DND-41 (cell line): ENCODE measurements at regions not wholly inside any gene's neighbourhood (a gene's known extent, or its start where the extent isn't known, plus 50 kb on each side); places are given as distances from the start of the nearest gene placed in this dataset.

Experiments
- ATAC-seq: fragments of 200-7000 bp; cut with Tn5 transposase; 3 replicates; pipeline ENCODE4 v1.9.1; 2021; ENCODE audit warnings: low read depth; ENCODE audit not compliant: insufficient read depth
- DNase-seq: peaks from one replicate; pipeline ENCODE4 v3.0.0-alpha.2; 2020
- H2AFZ ChIP-seq: 2 replicates; pipeline ENCODE4 v1.6.0; 2012; ENCODE audit warnings: low read depth, low read length
- H3K27ac ChIP-seq: 2 replicates; pipeline ENCODE4 v1.5.1; 2012; ENCODE audit warnings: low read length, inconsistent platforms
- H3K27me3 ChIP-seq: fragments of 200-600 bp; sonication (generic); 2 replicates; pipeline ENCODE4 v1.6.0; 2012; ENCODE audit warnings: low read length, mild to moderate bottlenecking, inconsistent platforms; ENCODE audit not compliant: insufficient read depth, poor library complexity
- H3K36me3 ChIP-seq: 2 replicates; pipeline ENCODE4 v1.5.1; 2012; ENCODE audit warnings: low read length, inconsistent platforms; ENCODE audit not compliant: insufficient read depth
- H3K4me1 ChIP-seq: 2 replicates; pipeline ENCODE4 v1.5.1; 2012; ENCODE audit warnings: mild to moderate bottlenecking, low read length; ENCODE audit not compliant: insufficient read depth
- H3K4me2 ChIP-seq: 2 replicates; pipeline ENCODE4 v1.6.0; 2012; ENCODE audit warnings: mild to moderate bottlenecking, moderate library complexity, low read length, inconsistent platforms; ENCODE audit not compliant: insufficient read depth
- H3K4me3 ChIP-seq, 2 experiments: fragments of 200-600 bp in 1 of 2; shearing (Covaris generic) in 1 of 2; 2 replicates each; pipeline ENCODE4 v1.5.1; 2012 to 2016; ENCODE audit warnings: inconsistent platforms in 2 of 2, low read length in 2 of 2, mild to moderate bottlenecking in 2 of 2, low read depth in 1 of 2, moderate library complexity in 1 of 2
- H3K79me2 ChIP-seq: 2 replicates; pipeline ENCODE4 v1.6.0; 2012; ENCODE audit warnings: low read length, inconsistent platforms; ENCODE audit not compliant: insufficient read depth
- H3K9ac ChIP-seq: 2 replicates; pipeline ENCODE4 v1.6.0; 2012; ENCODE audit warnings: low read depth, mild to moderate bottlenecking, inconsistent platforms, low read length, moderate library complexity
- H3K9me3 ChIP-seq: 2 replicates; pipeline ENCODE4 v1.5.1; 2012; ENCODE audit warnings: low read length, moderate library complexity, mild to moderate bottlenecking, inconsistent platforms; ENCODE audit not compliant: insufficient read depth, severe bottlenecking
- H4K20me1 ChIP-seq: 2 replicates; pipeline ENCODE4 v1.6.0; 2012; ENCODE audit warnings: low read length; ENCODE audit not compliant: insufficient read depth
- EZH2 ChIP-seq: IDR thresholded peaks from 3 replicates; pipeline ENCODE4 v1.6.1; 2012; ENCODE audit warnings: borderline replicate concordance, low read depth, mild to moderate bottlenecking, moderate library complexity, low read length, inconsistent platforms; ENCODE audit not compliant: severe bottlenecking
- TF ChIP-seq, protein P1 (sequence below): IDR thresholded peaks from 2 replicates; pipeline ENCODE4 v1.5.1; 2012; ENCODE audit warnings: borderline replicate concordance, low read length, moderate library complexity, mild to moderate bottlenecking; ENCODE audit not compliant: poor library complexity, severe bottlenecking; ENCODE audit errors: extremely low read depth

DNA sequence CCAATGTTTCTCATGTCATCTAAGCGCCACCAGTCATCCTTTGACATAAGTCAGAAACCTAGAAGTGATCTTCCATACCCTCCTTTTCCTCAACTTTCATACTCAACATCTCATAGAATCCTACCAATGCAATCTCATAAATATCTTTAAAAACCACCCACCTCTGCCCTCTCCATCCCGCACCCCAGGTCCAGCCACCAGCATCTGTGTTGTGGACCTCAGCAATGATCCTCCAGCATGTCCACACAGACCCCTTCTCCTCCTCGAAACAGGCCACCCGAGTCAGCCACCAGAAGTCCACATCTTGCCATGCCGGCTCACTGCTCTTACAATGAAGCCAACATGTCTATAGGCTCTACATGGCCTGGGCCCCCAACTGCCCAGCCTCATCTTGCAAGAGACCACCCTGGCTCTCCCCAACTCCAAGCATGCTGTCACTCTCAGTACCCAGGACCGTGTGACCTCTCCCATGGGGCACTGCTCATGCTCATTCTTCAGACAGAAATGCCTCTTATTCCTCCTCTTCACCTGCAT is 636.7 kb upstream of the ID2 start:
- Histone ChIP-seq H3K36me3 (no peaks in the 10 kb centered on the region), H3K79me2 (no peaks in the 10 kb centered on the region), H4K20me1 (no peaks in the 10 kb centered on the region), H3K4me3 (no peak overlapping the region), H3K9ac (no peak overlapping the region), H3K4me2 (no peak overlapping the region), H3K27me3 (no peaks in the 10 kb centered on the region), H2AFZ (no peak overlapping the region), H3K4me1 (no peaks in the 10 kb centered on the region), H3K27ac (no peak overlapping the region), H3K9me3 (peaks cover 10% of the 10 kb centered on the region)
- TF ChIP-seq, protein P1, sequence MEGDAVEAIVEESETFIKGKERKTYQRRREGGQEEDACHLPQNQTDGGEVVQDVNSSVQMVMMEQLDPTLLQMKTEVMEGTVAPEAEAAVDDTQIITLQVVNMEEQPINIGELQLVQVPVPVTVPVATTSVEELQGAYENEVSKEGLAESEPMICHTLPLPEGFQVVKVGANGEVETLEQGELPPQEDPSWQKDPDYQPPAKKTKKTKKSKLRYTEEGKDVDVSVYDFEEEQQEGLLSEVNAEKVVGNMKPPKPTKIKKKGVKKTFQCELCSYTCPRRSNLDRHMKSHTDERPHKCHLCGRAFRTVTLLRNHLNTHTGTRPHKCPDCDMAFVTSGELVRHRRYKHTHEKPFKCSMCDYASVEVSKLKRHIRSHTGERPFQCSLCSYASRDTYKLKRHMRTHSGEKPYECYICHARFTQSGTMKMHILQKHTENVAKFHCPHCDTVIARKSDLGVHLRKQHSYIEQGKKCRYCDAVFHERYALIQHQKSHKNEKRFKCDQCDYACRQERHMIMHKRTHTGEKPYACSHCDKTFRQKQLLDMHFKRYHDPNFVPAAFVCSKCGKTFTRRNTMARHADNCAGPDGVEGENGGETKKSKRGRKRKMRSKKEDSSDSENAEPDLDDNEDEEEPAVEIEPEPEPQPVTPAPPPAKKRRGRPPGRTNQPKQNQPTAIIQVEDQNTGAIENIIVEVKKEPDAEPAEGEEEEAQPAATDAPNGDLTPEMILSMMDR, result no peak
- TF ChIP-seq EZH2, result no peak
- DNase-seq (no peak), ATAC-seq (no peak)

DNA sequence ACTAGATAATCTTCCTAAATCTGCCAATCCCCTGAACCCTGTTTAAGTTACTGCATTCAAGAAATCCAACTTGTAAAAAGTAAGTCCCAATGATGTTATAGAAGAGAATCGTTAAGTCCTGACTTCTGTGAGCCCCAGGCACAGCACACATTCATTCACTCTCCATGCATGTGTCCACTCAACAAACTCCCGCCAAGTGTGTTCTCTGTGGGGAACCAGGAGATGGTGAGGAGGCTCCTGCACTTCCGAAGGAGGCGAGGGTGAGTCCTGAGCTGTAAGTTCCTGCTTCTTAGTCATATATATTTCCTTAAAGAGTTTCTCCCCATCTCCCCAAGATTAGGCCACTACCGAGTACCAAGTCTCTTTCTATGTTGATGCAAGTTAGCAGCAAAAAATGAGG is 635.0 kb upstream of the ID2 start:
- TF ChIP-seq EZH2, result no peak

DNA sequence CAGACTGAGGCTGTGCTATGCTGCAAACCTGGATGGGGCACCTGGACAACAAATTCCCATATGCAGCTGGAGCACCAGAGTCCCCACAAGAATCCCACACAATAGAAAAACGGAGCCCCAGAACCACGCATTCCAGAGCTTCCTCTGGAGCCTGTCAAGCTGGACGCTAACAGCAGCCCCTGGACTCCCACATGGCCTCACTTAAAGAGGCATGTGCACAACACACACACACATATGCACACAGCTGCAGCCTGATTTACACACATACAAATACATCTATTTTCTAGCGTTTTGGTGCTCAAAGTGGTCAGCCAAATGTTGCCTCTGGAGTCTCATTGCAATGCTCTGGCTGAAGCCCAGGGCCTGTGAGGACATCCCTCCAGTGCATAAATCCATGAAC is 632.7 kb upstream of the ID2 start:
- Histone ChIP-seq H3K36me3 (no peaks in the 10 kb centered on the region), H2AFZ (no peak overlapping the region), H3K4me3 (no peak overlapping the region), H3K9me3 (no peaks in the 10 kb centered on the region), H3K79me2 (no peaks in the 10 kb centered on the region), H3K4me1 (no peaks in the 10 kb centered on the region), H3K27me3 (no peaks in the 10 kb centered on the region), H3K9ac (no peak overlapping the region), H3K27ac (no peak overlapping the region), H3K4me2 (no peak overlapping the region), H4K20me1 (no peaks in the 10 kb centered on the region)
- TF ChIP-seq, protein P1, result no peak
- no peak for TF ChIP-seq EZH2
- ATAC-seq (no peak), DNase-seq (no peak)

More for the DNA sequence above, 635.0 kb upstream of the ID2 start:
- no peak overlapping the region for H3K27ac ChIP-seq
- H3K36me3 ChIP-seq, result no peaks in the 10 kb centered on the region
- no peak overlapping the region for H3K9ac ChIP-seq
- no peak overlapping the region for H3K4me3 ChIP-seq
- H3K9me3 ChIP-seq, result peaks cover 7% of the 10 kb centered on the region
- no peaks in the 10 kb centered on the region for H4K20me1 ChIP-seq
- DNase-seq (no peak), ATAC-seq (no peak)
- H2AFZ ChIP-seq, result no peak overlapping the region
- no peak overlapping the region for H3K4me2 ChIP-seq
- no peaks in the 10 kb centered on the region for H3K79me2 ChIP-seq
- H3K27me3 ChIP-seq, result no peaks in the 10 kb centered on the region
- no peaks in the 10 kb centered on the region for H3K4me1 ChIP-seq

DNA sequence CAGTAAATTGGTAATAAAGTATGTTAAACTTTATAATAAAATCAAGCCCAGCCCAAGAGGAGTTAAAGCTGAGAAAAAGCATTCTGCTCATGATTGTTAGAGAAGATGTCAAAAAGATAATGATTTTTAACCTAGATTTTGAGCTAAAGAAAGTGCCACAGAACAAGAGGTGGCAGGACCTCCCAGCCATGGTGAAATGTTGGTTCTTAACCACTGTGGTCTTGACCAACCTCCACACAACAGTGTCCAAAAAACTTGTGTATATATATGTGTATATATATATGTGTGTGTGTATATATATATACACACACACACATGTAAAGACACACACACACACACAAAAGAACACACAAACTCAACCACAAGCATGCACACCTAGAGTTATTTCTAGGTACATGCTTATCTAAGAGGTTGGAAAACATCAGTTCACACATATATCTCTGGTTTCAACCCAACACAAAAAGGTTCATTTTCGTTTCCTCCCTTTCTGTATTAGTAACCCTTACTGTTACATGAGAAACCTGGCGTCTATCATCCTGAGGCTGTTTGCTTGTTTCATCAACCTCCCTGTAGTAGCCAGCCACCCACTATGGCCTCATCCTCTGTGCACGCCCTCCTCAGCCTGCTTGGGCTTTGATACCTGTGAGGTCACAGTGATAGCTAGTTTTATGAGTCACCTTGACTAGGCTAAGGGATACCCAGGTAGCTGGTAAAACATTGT is 631.8 kb upstream of the ID2 start:
- Histone ChIP-seq H3K79me2 (no peaks in the 10 kb centered on the region), H2AFZ (no peak overlapping the region), H3K9ac (no peak overlapping the region), H3K4me3 (no peak overlapping the region), H3K36me3 (no peaks in the 10 kb centered on the region), H4K20me1 (no peaks in the 10 kb centered on the region), H3K9me3 (no peaks in the 10 kb centered on the region), H3K4me2 (no peak overlapping the region), H3K27ac (no peak overlapping the region), H3K4me1 (no peaks in the 10 kb centered on the region), H3K27me3 (no peaks in the 10 kb centered on the region)
- DNase-seq, result no peak
- TF ChIP-seq, protein P1, result no peak
- no peak for TF ChIP-seq EZH2
- no peak for ATAC-seq
